HT1080 (cell line): ENCODE measurements at regions not wholly inside any gene's neighbourhood (a gene's known extent, or its start where the extent isn't known, plus 50 kb on each side); places are given as distances from the start of the nearest gene placed in this dataset.

Experiments used
- DNase-seq: peaks from one replicate; pipeline ENCODE4 v3.0.0-alpha.2; 2015; ENCODE audit warnings: low read depth

- no peak for DNase-seq
Measured at GRCh38 chr2:168338803-168339437, 91.5 kb upstream of the STK39 start.

GRCh38 chr2:168340931-168341330, 93.5 kb upstream of the STK39 start:
- no peak for DNase-seq

GRCh38 chr2:168343586-168343985, 96.2 kb upstream of the STK39 start:
- DNase-seq = peak; percentile 62

- no peak for DNase-seq
Measured at GRCh38 chr2:168344706-168345105, 97.3 kb upstream of the STK39 start.

GRCh38 chr2:168345601-168346000, 98.2 kb upstream of the STK39 start:
- no peak for DNase-seq

GRCh38 chr2:168346725-168347477, 99.5 kb upstream of the STK39 start:
- DNase-seq = peak; percentile 63

GRCh38 chr2:168348076-168348475, 100.7 kb upstream of the STK39 start:
- DNase-seq = peak; percentile 50

- DNase-seq = no peak
Measured at GRCh38 chr2:168350380-168350779, 103.0 kb upstream of the STK39 start.

- DNase-seq = no peak
Measured at GRCh38 chr2:168353251-168353650, 102.8 kb upstream of the CERS6 start.

- DNase-seq = no peak
Measured at GRCh38 chr2:168354499-168354898, 101.6 kb upstream of the CERS6 start.

- DNase-seq = peak; percentile 59
Measured at GRCh38 chr2:168355121-168355520, 101.0 kb upstream of the CERS6 start.

GRCh38 chr2:168355779-168356476, 100.1 kb upstream of the CERS6 start:
- no peak for DNase-seq

GRCh38 chr2:168356477-168356835, 99.6 kb upstream of the CERS6 start:
- no peak for DNase-seq

- no peak for DNase-seq
Measured at GRCh38 chr2:168357797-168358472, 98.1 kb upstream of the CERS6 start.

GRCh38 chr2:168359082-168359481, 97.0 kb upstream of the CERS6 start:
- no peak for DNase-seq

- no peak for DNase-seq
Measured at GRCh38 chr2:168363347-168364092, 92.6 kb upstream of the CERS6 start.

- DNase-seq = no peak
Measured at GRCh38 chr2:168365094-168365621, 90.9 kb upstream of the CERS6 start.

GRCh38 chr2:168369031-168369430, 87.0 kb upstream of the CERS6 start:
- no peak for DNase-seq

GRCh38 chr2:168371273-168372019, 84.6 kb upstream of the CERS6 start:
- DNase-seq = no peak

- no peak for DNase-seq
Measured at GRCh38 chr2:168373468-168373867, 82.6 kb upstream of the CERS6 start.
